ENCODE measurements at regions not wholly inside any gene's neighbourhood (a gene's known extent, or its start where the extent isn't known, plus 50 kb on each side); places are given as distances from the start of the nearest gene placed in this dataset.

GRCh38 chr4:53707491-53707890, 116.2 kb upstream of the LNX1 start (continued):
- TF ChIP-seq, protein P1, sequence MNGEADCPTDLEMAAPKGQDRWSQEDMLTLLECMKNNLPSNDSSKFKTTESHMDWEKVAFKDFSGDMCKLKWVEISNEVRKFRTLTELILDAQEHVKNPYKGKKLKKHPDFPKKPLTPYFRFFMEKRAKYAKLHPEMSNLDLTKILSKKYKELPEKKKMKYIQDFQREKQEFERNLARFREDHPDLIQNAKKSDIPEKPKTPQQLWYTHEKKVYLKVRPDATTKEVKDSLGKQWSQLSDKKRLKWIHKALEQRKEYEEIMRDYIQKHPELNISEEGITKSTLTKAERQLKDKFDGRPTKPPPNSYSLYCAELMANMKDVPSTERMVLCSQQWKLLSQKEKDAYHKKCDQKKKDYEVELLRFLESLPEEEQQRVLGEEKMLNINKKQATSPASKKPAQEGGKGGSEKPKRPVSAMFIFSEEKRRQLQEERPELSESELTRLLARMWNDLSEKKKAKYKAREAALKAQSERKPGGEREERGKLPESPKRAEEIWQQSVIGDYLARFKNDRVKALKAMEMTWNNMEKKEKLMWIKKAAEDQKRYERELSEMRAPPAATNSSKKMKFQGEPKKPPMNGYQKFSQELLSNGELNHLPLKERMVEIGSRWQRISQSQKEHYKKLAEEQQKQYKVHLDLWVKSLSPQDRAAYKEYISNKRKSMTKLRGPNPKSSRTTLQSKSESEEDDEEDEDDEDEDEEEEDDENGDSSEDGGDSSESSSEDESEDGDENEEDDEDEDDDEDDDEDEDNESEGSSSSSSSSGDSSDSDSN (CRISPR knock-in tag; IDR thresholded peaks at IDR 0.05), result no peak
- TF ChIP-seq POGZ (CRISPR knock-in tag; IDR thresholded peaks at IDR 0.05) (no peak), SRSF1 (optimal IDR thresholded peaks at IDR 0.05; ENCODE audit: low read depth, low read length) (no peak), POLR2AphosphoS2 (IDR thresholded peaks at IDR 0.05; ENCODE audit: low read depth, low read length) (no peak), TGIF2 (CRISPR knock-in tag; IDR thresholded peaks at IDR 0.05) (no peak)

GRCh38 chr4:53706422-53707032, 115.2 kb upstream of the LNX1 start:
- Histone ChIP-seq H3K27me3 (ENCODE audit: control insufficient read depth in 1 of 2, insufficient read depth in 2 of 2, low read length in 2 of 2) (0 out of 5 replicates have a peak, but pooled peaks cover 0 to 4% of the 10 kb centered on the region in 2 experiments), H3K4me1 (ENCODE audit: insufficient read depth, low read length) (peaks cover 19% of the 10 kb centered on the region), H3K27ac (ENCODE audit: extremely low read length, insufficient read depth, low read length) (no peak overlapping the region), H3K4me3 (replicated peaks in 1 of 3; ENCODE audit: insufficient read depth in 1 of 3, low read depth in 2 of 3, low read length in 3 of 3) (no peak overlapping the region), H3K4me2 (ENCODE audit: low read depth, low read length) (no peak overlapping the region), H3K9me3 (ENCODE audit: low read length) (no peaks in the 10 kb centered on the region), H3K9ac (ENCODE audit: insufficient read depth, low read depth, low read length) (no peak overlapping the region), H2AFZ (ENCODE audit: low read length) (no peak overlapping the region), H4K20me1 (ENCODE audit: insufficient read depth, low read length) (no peaks in the 10 kb centered on the region), H3K36me3 (replicated peaks in 1 of 2; ENCODE audit: control insufficient read depth in 1 of 2, insufficient read depth in 2 of 2, low read length in 2 of 2) (no peaks in the 10 kb centered on the region), H3K79me2 (ENCODE audit: insufficient read depth, low read length) (no peaks in the 10 kb centered on the region)
- ATAC-seq (peak; percentile 35; the same call in 2 of the 3 replicates), FAIRE-seq (peak; percentile 78), DNase-seq (ENCODE audit: low spot score) (peak; percentile 35)
- BruUV-seq (replicated peaks), result no TSS peak
- TF ChIP-seq MNT (IDR thresholded peaks at IDR 0.05), result no peak
- peak; percentile 60 for TF ChIP-seq STAG1 (CRISPR knock-in tag; IDR thresholded peaks at IDR 0.05)
- TF ChIP-seq ZNF619 (CRISPR knock-in tag; IDR thresholded peaks at IDR 0.05), result no peak
- TF ChIP-seq SMC3 (IDR thresholded peaks at IDR 0.05; ENCODE audit: low read length), result peak; percentile 53
- TF ChIP-seq DR1 (CRISPR knock-in tag; IDR thresholded peaks at IDR 0.05), result no peak
- peak; percentile 57 for TF ChIP-seq CTCF (CRISPR knock-in tag; IDR thresholded peaks at IDR 0.05)
- TF ChIP-seq TCF7L2 (IDR thresholded peaks at IDR 0.05; ENCODE audit: low read depth, low read length), result no peak
- TF ChIP-seq ATF3 (CRISPR knock-in tag; IDR thresholded peaks at IDR 0.05), result no peak
- intact Hi-C loops (cut with micrococcal nuclease; ENCODE audit: unreplicated experiment) (loop anchor here (1.0 to 10.0 kb wide), 3 partner anchors 198 to 528 kb away; no protein-coding TSS in a partner anchor), in situ Hi-C loops (cut with HindIII; ENCODE audit: extremely low pct_ligation_motif_present, low pct_unique_long_range_greater_than_20kb) (loop anchor here (5.0 kb wide), 1 partner anchor 521 kb away; the partner anchor contains the start of gene PDGFRA)
- POLR2A ChIA-PET, result no interaction called here
- WGBS (ENCODE audit: low lambda C conversion rate), result 21% methylated on average over 6 of the region's 8 CpGs
- CTCF ChIA-PET (ENCODE audit: low intra/inter-chr PET ratio, low total read pairs), result interaction anchor here (1.2 to 2.1 kb wide), 3 partner anchors 521 to 528 kb away, joined by 4 to 15 read pairs (median 4); no protein-coding TSS in a partner anchor
